MV-4-11 (cell line): ENCODE measurements at regions not wholly inside any gene's neighbourhood (a gene's known extent, or its start where the extent isn't known, plus 50 kb on each side); places are given as distances from the start of the nearest gene placed in this dataset.

Experiments used
- DNase-seq: peaks from one replicate; lab custom pipeline; 2025; lab: John Stamatoyannopoulos, UW

- DNase-seq = no peak
These were observed 104.6 kb upstream of the TEX51 start for GRCh38 chr2:126793885-126794613.

GRCh38 chr2:126795656-126796055, 103.0 kb upstream of the TEX51 start:
- no peak for DNase-seq

GRCh38 chr2:126796931-126797621, 101.6 kb upstream of the TEX51 start:
- DNase-seq = no peak

GRCh38 chr2:126797622-126798275, 100.9 kb upstream of the TEX51 start:
- DNase-seq = no peak

GRCh38 chr2:126798276-126799140, 100.2 kb upstream of the TEX51 start:
- no peak for DNase-seq

GRCh38 chr2:126799301-126799700, 99.4 kb upstream of the TEX51 start:
- peak; percentile 96 for DNase-seq

GRCh38 chr2:126801473-126801872, 97.2 kb upstream of the TEX51 start:
- no peak for DNase-seq

- no peak for DNase-seq
These were observed 96.4 kb upstream of the TEX51 start for GRCh38 chr2:126802316-126802715.

- DNase-seq = no peak
These were observed 95.8 kb upstream of the TEX51 start for GRCh38 chr2:126802774-126803433.

- DNase-seq = no peak
These were observed 95.3 kb upstream of the TEX51 start for GRCh38 chr2:126803434-126803775.

GRCh38 chr2:126804347-126804746, 94.3 kb upstream of the TEX51 start:
- DNase-seq = no peak

GRCh38 chr2:126808929-126809328, 89.8 kb upstream of the TEX51 start:
- no peak for DNase-seq

- DNase-seq = no peak
These were observed 89.3 kb upstream of the TEX51 start for GRCh38 chr2:126809340-126809739.

GRCh38 chr2:126810001-126810400, 88.7 kb upstream of the TEX51 start:
- no peak for DNase-seq

- peak; percentile 58 for DNase-seq
These were observed 87.6 kb upstream of the TEX51 start for GRCh38 chr2:126811101-126811500.

- no peak for DNase-seq
These were observed 81.5 kb upstream of the TEX51 start for GRCh38 chr2:126817172-126817571.

GRCh38 chr2:126822115-126822514, 76.6 kb upstream of the TEX51 start:
- no peak for DNase-seq

GRCh38 chr2:126822921-126823320, 75.8 kb upstream of the TEX51 start:
- no peak for DNase-seq

- peak; percentile 19 for DNase-seq
These were observed 74.7 kb upstream of the TEX51 start for GRCh38 chr2:126823951-126824350.

GRCh38 chr2:126824663-126825062, 74.0 kb upstream of the TEX51 start:
- no peak for DNase-seq

- no peak for DNase-seq
These were observed 73.4 kb upstream of the TEX51 start for GRCh38 chr2:126825316-126825715.

- no peak for DNase-seq
These were observed 72.2 kb upstream of the TEX51 start for GRCh38 chr2:126826491-126826890.
